Fibroblast of the aortic adventitia (primary cell): ENCODE measurements at regions not wholly inside any gene's neighbourhood (a gene's known extent, or its start where the extent isn't known, plus 50 kb on each side); places are given as distances from the start of the nearest gene placed in this dataset.

Experiments
- DNase-seq: peaks from one replicate; pipeline ENCODE4 v3.0.0-alpha.2; 2010; ENCODE audit warnings: low read depth
- H3K4me3 ChIP-seq: 2 replicates; pipeline ENCODE4 v1.5.1; 2011; ENCODE audit warnings: low read depth, mild to moderate bottlenecking, control low read depth, low read length, moderate library complexity
- TF ChIP-seq, protein P1 (sequence below): IDR thresholded peaks from 2 replicates; pipeline ENCODE4 v1.5.1; 2011; ENCODE audit warnings: mild to moderate bottlenecking, low read length, control low read depth, inconsistent platforms; ENCODE audit not compliant: insufficient read depth

DNA sequence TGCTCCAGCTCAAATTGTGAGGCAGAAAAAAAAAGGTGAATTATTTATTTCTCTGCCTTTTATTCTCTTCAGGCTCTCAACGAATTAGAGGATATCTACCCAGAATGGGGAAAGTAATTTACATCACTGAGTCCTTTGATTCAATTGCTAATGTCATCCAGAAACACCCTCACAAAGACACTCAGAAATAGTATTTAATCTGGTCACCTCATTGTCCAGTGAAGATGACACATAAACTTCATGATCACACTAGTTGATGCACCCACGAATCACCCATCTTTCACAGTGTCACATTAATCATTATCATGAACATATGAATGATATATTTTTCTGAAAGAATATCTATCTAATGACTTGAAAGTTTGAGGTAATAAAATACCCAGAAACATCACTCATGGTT lies 868.5 kb downstream of the BRINP3 start:
- no peak overlapping the region for H3K4me3 ChIP-seq
- TF ChIP-seq, protein P1, sequence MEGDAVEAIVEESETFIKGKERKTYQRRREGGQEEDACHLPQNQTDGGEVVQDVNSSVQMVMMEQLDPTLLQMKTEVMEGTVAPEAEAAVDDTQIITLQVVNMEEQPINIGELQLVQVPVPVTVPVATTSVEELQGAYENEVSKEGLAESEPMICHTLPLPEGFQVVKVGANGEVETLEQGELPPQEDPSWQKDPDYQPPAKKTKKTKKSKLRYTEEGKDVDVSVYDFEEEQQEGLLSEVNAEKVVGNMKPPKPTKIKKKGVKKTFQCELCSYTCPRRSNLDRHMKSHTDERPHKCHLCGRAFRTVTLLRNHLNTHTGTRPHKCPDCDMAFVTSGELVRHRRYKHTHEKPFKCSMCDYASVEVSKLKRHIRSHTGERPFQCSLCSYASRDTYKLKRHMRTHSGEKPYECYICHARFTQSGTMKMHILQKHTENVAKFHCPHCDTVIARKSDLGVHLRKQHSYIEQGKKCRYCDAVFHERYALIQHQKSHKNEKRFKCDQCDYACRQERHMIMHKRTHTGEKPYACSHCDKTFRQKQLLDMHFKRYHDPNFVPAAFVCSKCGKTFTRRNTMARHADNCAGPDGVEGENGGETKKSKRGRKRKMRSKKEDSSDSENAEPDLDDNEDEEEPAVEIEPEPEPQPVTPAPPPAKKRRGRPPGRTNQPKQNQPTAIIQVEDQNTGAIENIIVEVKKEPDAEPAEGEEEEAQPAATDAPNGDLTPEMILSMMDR: no peak
- DNase-seq: no peak

DNA sequence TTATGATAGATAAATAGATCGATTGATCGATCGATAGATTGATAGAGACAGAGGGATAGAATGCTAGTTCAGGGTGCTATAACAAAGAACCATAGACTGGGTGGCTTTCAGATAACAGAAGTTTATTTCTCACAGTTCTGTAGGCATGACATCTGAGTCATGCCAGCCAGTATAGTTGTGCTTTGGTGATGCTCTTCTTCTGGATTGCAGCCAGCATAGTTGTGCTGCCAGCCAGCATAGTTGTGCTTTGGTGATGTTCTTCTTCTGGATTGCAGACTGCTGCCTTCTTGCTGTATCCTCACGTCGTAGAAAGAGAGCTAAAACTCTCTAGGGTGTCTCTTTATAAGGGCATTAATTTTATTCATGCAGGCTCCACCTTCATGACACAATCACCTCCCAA lies 860.8 kb downstream of the BRINP3 start:
- peak; percentile 24 for DNase-seq
- no peak overlapping the region for H3K4me3 ChIP-seq
- TF ChIP-seq, protein P1: no peak

DNA sequence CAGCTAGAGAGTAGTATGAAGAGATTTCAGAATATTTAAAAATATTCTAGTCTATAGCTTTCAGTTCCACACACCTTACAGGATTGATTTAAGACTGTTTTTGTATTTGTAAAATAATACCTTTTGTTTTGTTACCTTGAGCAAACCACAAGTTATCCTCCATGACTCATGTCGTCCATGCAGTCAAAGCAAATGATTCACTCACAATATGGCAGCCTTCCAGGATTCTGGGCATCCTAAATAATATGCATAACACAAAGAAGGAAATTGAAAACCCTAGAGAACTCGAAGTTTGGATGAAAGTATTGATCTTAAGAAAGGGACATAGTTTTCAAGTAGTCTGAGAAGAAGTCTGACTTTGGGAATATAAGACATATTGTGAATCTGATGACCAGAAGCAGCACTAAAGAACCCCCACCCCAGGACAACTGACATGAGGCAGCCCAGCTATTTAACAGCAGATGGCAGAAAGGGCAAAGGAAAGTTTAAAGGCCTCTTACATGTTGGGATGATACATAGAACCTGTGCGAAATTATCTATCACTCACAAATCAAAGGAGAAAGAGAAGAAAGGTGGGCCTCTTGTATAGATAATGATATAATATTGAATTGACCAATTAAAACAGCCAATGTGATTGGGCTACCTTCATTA lies 857.9 kb downstream of the BRINP3 start:
- TF ChIP-seq, protein P1: no peak
- peak; percentile 78 for DNase-seq
- H3K4me3 ChIP-seq: no peak overlapping the region

DNA sequence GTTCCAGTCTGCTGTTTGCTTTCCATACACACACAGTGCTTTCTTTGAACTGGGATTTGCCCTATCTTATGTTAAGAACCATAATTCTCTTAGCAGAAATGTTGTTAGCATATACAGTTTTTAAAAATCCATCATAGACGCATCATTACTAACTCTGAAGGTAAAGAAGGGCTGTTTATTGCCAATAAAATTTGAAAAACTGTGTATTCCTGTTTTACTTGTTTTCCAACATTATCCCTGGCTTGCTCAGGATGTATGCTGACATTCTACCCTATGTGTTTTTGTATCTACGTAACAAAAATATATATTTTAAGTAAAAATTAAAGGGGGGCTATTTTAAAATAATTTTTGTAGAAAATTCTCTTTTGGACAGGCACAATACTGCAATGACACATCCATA lies 857.2 kb downstream of the BRINP3 start:
- H3K4me3 ChIP-seq: no peak overlapping the region
- TF ChIP-seq, protein P1: no peak
- no peak for DNase-seq

DNA sequence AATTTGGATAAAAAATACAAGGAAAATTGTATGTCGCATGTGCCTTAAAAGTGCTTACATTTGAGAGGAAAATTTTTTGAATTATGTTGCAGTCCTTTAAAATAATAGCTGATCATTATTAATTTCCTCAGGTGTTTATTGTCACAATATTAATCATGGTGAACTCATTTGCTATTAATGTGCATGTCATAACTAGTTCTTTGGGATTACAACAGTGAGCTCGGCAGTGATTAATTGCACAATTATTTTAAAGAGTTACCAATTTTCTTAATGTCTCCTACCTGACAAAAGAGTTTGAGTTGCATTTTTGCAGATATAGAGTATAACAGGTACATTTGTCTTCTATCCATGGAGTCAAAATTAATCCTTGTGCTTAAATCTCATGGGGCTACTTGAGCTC lies 854.3 kb downstream of the BRINP3 start:
- H3K4me3 ChIP-seq: no peak overlapping the region
- TF ChIP-seq, protein P1: no peak
- DNase-seq: no peak

DNA sequence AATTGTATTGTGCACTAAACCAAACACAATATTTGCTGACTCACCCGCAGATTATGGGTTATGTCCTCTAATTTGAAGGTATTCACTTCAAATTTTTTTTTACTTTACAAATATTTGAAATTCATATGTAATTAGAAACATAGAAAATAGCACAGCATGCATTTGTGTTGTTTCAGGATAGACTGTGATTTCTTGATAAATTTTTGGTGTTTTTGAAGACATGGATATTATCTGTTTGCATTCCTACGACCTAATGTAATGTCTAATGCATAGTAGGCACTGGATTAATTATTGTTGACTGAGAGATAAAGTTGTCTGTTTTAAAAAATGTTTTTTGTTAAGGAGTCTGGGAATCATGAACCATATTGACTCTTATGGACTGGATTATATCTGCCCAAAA lies 850.2 kb downstream of the BRINP3 start:
- TF ChIP-seq, protein P1: no peak
- DNase-seq: no peak

DNA sequence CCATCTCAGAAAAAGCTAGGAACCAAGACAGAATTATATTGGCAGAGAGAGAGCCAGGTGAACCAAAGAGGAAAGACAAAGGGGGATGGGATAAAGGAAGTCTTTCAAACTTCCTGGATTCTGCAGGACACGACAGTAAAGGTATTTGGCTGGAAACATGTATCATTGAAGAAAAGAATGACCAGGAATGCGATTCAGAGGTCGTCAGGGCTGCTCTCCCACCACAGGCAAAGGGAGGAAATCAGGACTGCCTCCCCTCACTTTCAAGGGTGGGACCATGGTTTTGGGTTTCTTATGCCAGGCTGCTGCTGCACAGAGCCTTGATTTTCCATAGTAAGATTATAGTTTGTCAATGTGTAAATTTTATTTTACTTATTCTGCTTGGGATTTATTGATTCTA lies 848.8 kb downstream of the BRINP3 start:
- H3K4me3 ChIP-seq: no peak overlapping the region
- TF ChIP-seq, protein P1: no peak
- DNase-seq: no peak

More for the DNA sequence above, 850.2 kb downstream of the BRINP3 start:
- no peak overlapping the region for H3K4me3 ChIP-seq
